Activated CD4-positive, alpha-beta memory T cell treated with anti-CD3 and anti-CD28 coated beads for 36 hours (primary cell): ENCODE measurements at regions not wholly inside any gene's neighbourhood (a gene's known extent, or its start where the extent isn't known, plus 50 kb on each side); places are given as distances from the start of the nearest gene placed in this dataset.

Experiments
- CTCF ChIA-PET: fragments of 350-600 bp; sonication (Branson Sonifier 250); formaldehyde crosslinking; loops from one replicate; lab custom pipeline; 2021; ENCODE audit warnings: antibody characterized with exemption, inconsistent platforms; lab: Charles Lee
- POLR2A ChIA-PET: fragments of 350-600 bp; sonication (Branson Sonifier 250); formaldehyde crosslinking; loops from one replicate; lab custom pipeline; 2021; ENCODE audit warnings: antibody characterized with exemption; lab: Charles Lee
- DNase-seq: peaks from one replicate; pipeline ENCODE4 v3.0.0-alpha.2; 2020
- H3K27ac Mint-ChIP-seq: one replicate; pipeline ENCODE4 v1.8.0; 2021; ENCODE audit warnings: mixed read lengths
- H3K27me3 Mint-ChIP-seq: one replicate; pipeline ENCODE4 v1.8.0; 2021; ENCODE audit warnings: mixed read lengths
- H3K36me3 Mint-ChIP-seq: one replicate; pipeline ENCODE4 v1.8.0; 2021; ENCODE audit warnings: mixed read lengths
- H3K4me1 Mint-ChIP-seq: one replicate; pipeline ENCODE4 v1.8.0; 2021; ENCODE audit warnings: low read depth, mixed read lengths
- H3K4me3 Mint-ChIP-seq: one replicate; pipeline ENCODE4 v1.8.0; 2021; ENCODE audit warnings: mild to moderate bottlenecking, mixed read lengths
- H3K9me3 Mint-ChIP-seq: one replicate; pipeline ENCODE4 v1.8.0; 2021; ENCODE audit warnings: mixed read lengths
- intact Hi-C: fragments of 100-400 bp; cut with micrococcal nuclease; formaldehyde crosslinking; loops from one replicate; pipeline ENCODE4 v1.15.1; 2023

DNA sequence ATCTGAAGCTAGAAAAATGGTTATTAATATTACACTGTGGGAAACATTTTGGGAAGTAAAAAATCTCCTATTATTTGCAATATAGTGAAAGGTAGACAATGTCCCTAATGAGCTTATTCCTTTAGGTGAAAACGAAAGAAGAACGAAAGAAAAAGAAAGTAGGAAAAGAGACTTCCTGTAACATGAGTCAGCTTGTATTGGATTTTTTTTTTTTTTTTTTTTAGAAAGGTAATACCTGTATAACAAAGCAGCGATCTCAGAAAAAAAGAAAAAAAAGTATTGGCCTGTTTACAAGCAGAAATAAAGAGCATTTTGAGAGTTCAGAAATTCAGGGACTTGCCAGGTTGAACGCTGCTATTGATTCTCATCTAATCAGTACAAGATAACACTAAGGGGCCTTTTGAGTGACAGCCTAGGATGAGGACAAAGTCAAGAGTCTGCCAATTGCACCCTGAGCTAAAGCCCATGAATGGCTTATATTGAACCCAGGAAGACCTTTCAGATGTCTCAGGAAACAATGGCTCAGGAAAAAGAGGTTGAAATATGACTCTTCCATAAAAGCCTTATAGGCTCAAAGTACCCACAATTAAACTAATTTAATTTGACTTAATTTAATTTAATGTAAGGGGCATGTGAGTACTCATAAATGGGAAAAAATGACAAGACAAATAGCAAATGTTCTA lies 615.6 kb upstream of the CDH2 start:
- no peak overlapping the region for H3K4me3 Mint-ChIP-seq
- H3K27me3 Mint-ChIP-seq = no peaks in the 10 kb centered on the region
- no peak for DNase-seq
- ChIA-PET CTCF (no interaction called here), POLR2A (no interaction called here)
- no peaks in the 10 kb centered on the region for H3K4me1 Mint-ChIP-seq
- intact Hi-C loops = no loop called here
- H3K36me3 Mint-ChIP-seq = no peaks in the 10 kb centered on the region
- peaks cover 21% of the 10 kb centered on the region for H3K9me3 Mint-ChIP-seq
- no peak overlapping the region for H3K27ac Mint-ChIP-seq

DNA sequence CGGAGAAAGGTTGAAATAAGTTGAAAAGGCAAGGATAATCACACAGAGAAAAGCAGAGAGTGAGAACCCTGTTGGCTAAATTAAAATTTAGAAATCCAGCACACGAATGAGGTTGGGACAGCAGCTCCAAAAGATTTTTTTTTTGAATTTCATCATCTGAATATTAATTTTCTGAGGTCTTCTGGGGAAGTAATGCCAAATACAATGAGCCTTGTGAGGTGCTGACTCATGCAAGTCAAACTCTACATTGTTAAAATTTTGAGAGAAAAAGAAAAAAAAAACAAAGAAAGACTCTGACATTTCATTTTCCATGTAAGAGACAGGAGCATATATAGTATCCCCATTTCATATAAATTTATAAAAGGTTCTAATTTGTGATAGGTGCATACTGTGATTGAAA lies 614.2 kb upstream of the CDH2 start:
- no peak overlapping the region for H3K4me3 Mint-ChIP-seq
- intact Hi-C loops = no loop called here
- no peaks in the 10 kb centered on the region for H3K27me3 Mint-ChIP-seq
- CTCF ChIA-PET = no interaction called here
- peaks cover 21% of the 10 kb centered on the region for H3K9me3 Mint-ChIP-seq
- no peaks in the 10 kb centered on the region for H3K4me1 Mint-ChIP-seq
- H3K36me3 Mint-ChIP-seq = no peaks in the 10 kb centered on the region
- POLR2A ChIA-PET = interaction anchor here (0.6 kb wide), 1 partner anchor 390 kb away, joined by 3 read pairs; no protein-coding TSS in a partner anchor
- H3K27ac Mint-ChIP-seq = no peak overlapping the region
- DNase-seq = no peak

DNA sequence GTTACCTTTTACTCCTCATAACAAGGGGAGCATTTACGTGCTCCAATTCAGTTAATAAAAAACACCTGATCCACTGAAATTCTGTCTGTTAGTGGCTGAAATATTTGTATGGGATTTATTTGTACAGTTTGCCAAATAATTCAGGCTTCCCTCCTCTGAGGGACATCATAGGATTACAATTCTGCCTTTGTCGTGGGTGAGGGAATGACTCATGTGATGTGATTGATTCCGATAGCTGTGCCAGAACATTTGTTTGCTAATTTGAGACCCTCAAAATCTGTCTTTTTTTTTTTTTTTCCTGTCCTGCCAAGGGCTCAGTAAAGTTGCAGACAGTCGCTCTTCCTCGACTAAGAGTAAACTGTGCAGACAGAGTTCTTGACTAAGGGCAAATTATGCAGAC lies 612.6 kb upstream of the CDH2 start:
- no peaks in the 10 kb centered on the region for H3K27me3 Mint-ChIP-seq
- H3K9me3 Mint-ChIP-seq = peaks cover 15% of the 10 kb centered on the region
- no peaks in the 10 kb centered on the region for H3K4me1 Mint-ChIP-seq
- DNase-seq = no peak
- no peak overlapping the region for H3K27ac Mint-ChIP-seq
- CTCF ChIA-PET = no interaction called here
- H3K36me3 Mint-ChIP-seq = no peaks in the 10 kb centered on the region
- no peak overlapping the region for H3K4me3 Mint-ChIP-seq
- POLR2A ChIA-PET = no interaction called here
- intact Hi-C loops = no loop called here

DNA sequence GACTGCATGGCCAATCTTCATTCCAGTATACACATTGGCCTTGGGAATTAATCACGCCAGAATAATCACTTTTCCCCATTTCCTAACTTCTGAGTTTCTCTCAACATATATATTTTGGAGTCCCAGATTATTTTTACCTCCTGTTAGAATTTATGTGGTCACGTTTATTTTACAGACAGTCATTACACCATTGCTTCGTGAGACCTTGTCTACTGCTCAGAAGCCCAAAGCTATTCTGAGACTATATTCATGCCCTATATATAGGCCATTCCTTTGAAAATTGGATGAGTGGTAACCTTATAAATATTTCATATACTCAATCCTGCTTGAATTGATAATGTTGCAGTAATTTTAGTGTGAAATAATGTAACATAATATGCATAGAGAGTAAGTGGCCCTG lies 610.0 kb upstream of the CDH2 start:
- Mint-ChIP-seq H3K27ac (no peak overlapping the region), H3K36me3 (no peaks in the 10 kb centered on the region), H3K9me3 (peaks cover 13% of the 10 kb centered on the region), H3K4me1 (no peaks in the 10 kb centered on the region), H3K4me3 (no peak overlapping the region), H3K27me3 (no peaks in the 10 kb centered on the region)
- ChIA-PET CTCF (no interaction called here), POLR2A (no interaction called here)
- DNase-seq = no peak
- intact Hi-C loops = no loop called here

DNA sequence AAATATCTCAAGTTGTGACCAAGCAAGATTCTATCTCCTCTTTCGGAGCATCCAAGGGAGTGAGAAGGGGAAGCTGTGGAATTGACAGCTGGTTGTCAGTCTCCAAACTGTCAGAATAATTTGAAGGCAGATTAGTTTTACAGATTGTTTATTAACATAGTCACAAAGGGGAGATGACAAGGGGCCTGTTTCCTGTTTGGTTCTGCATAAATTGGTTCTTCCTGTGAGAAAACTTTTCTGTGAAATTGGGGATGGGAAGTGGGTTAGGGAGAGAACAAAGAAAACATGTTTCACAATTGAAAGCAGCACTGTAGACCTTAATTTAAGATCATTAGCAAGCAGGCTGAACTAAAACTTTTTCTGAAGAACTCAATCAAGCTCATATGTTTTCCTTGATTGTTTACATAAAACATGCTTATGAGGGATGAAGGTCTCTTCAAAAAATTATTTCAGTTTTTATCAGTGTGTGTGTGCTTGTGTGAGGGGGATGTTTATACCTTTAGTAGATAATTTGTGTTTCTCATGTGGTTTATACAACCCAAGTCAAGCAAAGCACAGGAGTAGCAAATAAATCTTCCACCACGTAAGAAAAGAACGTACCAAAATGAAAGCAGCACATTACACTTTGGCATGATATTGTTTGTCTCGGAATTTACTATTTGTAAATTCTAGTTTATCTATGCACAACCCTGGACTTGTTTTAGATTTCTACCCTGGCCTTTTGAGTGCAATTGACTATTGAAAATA lies 604.9 kb upstream of the CDH2 start:
- POLR2A ChIA-PET = no interaction called here
- CTCF ChIA-PET = no interaction called here
- Mint-ChIP-seq H3K4me3 (no peak overlapping the region), H3K27ac (no peak overlapping the region), H3K9me3 (peaks cover 18% of the 10 kb centered on the region), H3K36me3 (peaks cover 2% of the 10 kb centered on the region), H3K27me3 (no peaks in the 10 kb centered on the region), H3K4me1 (no peaks in the 10 kb centered on the region)
- intact Hi-C loops = no loop called here
- no peak for DNase-seq

DNA sequence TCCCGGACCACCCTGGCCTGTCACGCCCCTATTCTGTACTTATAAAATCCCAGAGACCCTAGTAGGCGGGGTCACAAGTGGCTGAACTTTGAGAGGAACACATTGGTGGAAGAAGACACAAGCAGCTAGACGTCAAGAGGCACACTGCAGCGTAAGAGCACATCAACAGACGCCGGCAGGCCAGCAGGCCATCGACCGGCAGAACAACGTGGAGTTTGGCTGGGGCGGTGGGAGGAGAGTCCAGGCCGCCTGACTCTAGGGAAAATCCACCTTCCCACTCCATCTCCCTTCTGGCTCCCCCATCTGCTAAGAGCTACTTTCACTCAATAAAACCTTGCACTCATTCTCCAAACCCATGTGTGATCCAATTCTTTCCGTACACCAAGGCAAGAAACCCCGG lies 601.8 kb upstream of the CDH2 start:
- Mint-ChIP-seq H3K27me3 (no peaks in the 10 kb centered on the region), H3K4me1 (no peaks in the 10 kb centered on the region), H3K36me3 (peaks cover 2% of the 10 kb centered on the region), H3K4me3 (no peak overlapping the region), H3K9me3 (peaks cover 14% of the 10 kb centered on the region), H3K27ac (no peak overlapping the region)
- intact Hi-C loops = no loop called here
- ChIA-PET POLR2A (no interaction called here), CTCF (no interaction called here)
- no peak for DNase-seq

DNA sequence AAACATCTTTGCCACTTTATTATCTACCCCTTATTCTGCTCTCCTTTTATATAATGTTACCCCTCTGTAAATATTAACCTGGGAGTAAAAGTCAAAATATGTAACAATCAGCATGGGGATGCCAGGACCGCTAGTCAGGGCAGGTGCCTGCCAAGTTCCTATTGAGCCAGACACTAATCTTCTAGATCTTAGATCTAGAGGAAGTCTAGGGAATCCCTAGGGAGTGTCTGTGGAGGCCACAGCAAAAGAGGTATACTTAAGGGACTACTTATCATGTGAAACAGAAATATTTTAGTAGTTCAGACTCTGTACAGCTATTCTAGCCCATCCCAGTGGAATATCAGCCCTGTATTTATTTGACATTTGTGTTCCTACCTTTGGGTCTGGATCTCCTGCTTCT lies 600.8 kb upstream of the CDH2 start:
- ChIA-PET POLR2A (no interaction called here), CTCF (no interaction called here)
- Mint-ChIP-seq H3K4me1 (no peaks in the 10 kb centered on the region), H3K4me3 (no peak overlapping the region), H3K36me3 (peaks cover 2% of the 10 kb centered on the region), H3K27me3 (no peaks in the 10 kb centered on the region), H3K27ac (no peak overlapping the region), H3K9me3 (peaks cover 14% of the 10 kb centered on the region)
- no peak for DNase-seq
- intact Hi-C loops = no loop called here

DNA sequence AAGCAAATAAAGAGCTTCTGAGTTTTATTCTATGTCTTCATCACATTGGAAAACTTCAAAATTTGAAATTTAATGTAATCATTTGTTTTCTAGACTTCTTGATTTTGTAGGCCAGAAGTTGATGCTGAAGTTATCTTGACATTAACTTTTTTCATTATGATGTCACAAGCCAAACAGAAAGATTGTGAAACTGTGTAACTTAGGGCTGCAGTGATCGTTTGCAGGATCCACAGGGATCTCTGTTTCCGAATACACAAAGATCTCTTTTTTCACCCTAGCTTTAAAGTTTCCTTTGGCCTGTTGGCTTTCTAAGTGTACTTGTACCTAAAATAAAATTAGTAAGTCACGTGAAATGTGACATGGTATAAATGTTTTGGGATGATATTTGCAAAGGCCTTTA lies 594.9 kb upstream of the CDH2 start:
- peaks cover 11% of the 10 kb centered on the region for H3K9me3 Mint-ChIP-seq
- no peaks in the 10 kb centered on the region for H3K4me1 Mint-ChIP-seq
- DNase-seq = no peak
- H3K27ac Mint-ChIP-seq = no peak overlapping the region
- intact Hi-C loops = no loop called here
- no peaks in the 10 kb centered on the region for H3K36me3 Mint-ChIP-seq
- H3K27me3 Mint-ChIP-seq = no peaks in the 10 kb centered on the region
- no peak overlapping the region for H3K4me3 Mint-ChIP-seq
- ChIA-PET CTCF (no interaction called here), POLR2A (no interaction called here)

DNA sequence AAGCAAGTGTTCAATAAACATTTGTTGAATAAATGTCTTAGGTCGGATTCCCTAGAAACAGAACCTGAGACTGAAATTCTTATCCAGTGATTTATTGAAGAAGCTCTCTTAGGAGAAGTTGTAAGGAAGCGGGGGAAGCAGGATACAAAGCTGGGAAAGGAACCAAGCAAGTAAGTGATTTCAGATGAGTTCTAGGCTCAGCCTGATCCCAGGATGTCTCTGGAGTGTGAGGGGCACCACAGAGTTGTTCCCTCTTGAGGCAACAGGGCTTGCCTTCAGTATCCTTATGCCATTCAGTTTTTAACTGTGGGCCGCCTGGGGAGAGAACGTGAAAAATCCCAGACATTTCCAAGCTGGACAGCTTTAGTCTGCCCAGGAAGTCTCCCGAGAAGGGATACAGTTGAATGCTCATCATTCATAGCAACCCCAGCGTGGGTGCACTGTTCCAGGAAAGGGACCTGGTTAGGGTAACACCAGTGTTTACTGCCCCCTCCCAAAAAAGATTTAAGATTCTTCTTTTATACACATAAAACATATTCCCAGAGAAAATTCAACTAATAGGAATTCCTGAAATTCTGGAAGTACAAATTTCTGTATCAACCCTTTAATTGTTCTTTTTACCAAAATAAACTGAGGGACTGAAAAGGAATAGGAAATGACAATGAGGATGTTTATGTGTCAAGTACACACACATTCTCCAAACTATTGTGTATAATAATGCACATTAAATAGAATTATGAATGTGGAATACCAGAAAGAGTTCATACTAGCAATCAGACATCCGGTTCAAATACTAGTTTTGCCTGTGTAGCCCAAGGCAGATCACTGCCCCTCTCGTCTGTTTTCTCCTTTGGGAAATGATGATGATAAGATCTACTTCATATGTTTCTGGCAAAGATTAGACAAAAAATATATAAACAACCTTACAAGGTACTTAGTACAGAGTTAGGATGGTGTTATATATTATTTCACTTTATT lies 592.1 kb upstream of the CDH2 start:
- no peak overlapping the region for H3K4me3 Mint-ChIP-seq
- no peak overlapping the region for H3K27ac Mint-ChIP-seq
- no peak for DNase-seq
- POLR2A ChIA-PET = no interaction called here
- peaks cover 16% of the 10 kb centered on the region for H3K9me3 Mint-ChIP-seq
- no peaks in the 10 kb centered on the region for H3K4me1 Mint-ChIP-seq
- no peaks in the 10 kb centered on the region for H3K36me3 Mint-ChIP-seq
- no peaks in the 10 kb centered on the region for H3K27me3 Mint-ChIP-seq
- CTCF ChIA-PET = no interaction called here
- intact Hi-C loops = no loop called here

DNA sequence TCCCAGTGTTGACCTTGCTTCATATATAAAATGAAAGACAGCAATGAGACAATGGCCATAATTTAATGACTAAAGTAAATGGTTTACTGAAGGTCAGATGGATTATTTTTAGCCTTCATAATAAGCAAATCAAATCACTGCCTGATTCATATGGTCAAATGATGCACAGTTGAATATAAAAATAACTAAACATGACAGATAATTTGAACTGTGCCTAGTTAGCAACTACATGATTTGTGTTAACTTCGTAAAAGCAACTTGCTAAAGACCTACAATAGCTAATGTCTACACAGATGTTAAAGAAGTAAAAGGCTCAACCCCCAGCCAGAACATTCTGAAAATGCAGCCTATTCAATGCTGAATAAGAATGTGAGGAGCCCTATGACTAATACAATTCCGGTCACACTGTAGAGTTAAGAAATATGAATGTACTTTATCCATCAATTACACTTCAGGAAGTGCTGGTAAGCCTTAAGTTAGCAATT lies 590.8 kb upstream of the CDH2 start:
- H3K4me3 Mint-ChIP-seq = no peak overlapping the region
- peaks cover 22% of the 10 kb centered on the region for H3K9me3 Mint-ChIP-seq
- no peak overlapping the region for H3K27ac Mint-ChIP-seq
- DNase-seq = no peak
- H3K36me3 Mint-ChIP-seq = no peaks in the 10 kb centered on the region
- H3K27me3 Mint-ChIP-seq = no peaks in the 10 kb centered on the region
- ChIA-PET CTCF (no interaction called here), POLR2A (no interaction called here)
- intact Hi-C loops = no loop called here
- H3K4me1 Mint-ChIP-seq = no peaks in the 10 kb centered on the region

DNA sequence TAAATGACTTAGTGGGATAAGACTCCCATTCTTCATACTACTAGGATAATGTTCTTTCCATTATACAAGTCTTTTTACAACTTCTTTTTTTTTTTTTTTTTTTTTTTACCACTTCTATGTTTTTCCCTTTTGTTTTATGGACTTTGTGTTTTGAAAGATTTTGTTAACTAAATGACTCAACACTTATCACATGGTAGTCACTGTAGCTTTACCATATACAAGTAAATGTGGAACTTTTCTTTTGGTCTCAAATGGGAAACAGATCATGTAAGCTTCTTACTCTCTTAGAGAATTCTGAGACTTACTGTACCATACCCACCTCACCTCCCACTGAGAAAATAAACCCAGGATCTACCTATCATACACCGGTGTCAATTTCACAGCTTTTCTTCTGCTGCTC lies 590.3 kb upstream of the CDH2 start:
- ChIA-PET CTCF (no interaction called here), POLR2A (no interaction called here)
- intact Hi-C loops = no loop called here
- DNase-seq = no peak
- H3K4me3 Mint-ChIP-seq = no peak overlapping the region
- H3K4me1 Mint-ChIP-seq = no peaks in the 10 kb centered on the region
- H3K27ac Mint-ChIP-seq = no peak overlapping the region
- peaks cover 26% of the 10 kb centered on the region for H3K9me3 Mint-ChIP-seq
- no peaks in the 10 kb centered on the region for H3K36me3 Mint-ChIP-seq
- no peaks in the 10 kb centered on the region for H3K27me3 Mint-ChIP-seq

DNA sequence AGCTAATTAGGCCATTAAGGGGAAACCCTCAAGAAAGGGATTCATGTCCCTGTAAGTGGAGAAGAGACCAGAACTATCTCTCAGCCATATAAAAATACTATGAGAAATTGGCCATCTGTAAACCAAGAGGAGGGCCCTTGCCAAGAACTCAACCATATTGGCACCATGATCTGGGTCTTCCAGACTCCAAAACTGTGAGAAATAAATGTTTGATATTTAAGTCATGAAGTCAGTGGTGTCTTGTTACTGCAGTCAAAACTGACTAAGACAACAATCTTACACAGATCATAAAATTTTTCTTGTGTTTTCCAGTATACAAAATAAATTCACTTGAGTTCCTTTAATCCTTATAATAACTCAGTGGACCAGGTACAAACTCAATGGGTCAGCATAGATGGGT lies 589.8 kb upstream of the CDH2 start:
- no peaks in the 10 kb centered on the region for H3K36me3 Mint-ChIP-seq
- intact Hi-C loops = no loop called here
- peaks cover 27% of the 10 kb centered on the region for H3K9me3 Mint-ChIP-seq
- ChIA-PET POLR2A (no interaction called here), CTCF (no interaction called here)
- H3K27ac Mint-ChIP-seq = no peak overlapping the region
- no peaks in the 10 kb centered on the region for H3K27me3 Mint-ChIP-seq
- no peak for DNase-seq
- H3K4me1 Mint-ChIP-seq = no peaks in the 10 kb centered on the region
- no peak overlapping the region for H3K4me3 Mint-ChIP-seq
